SK-N-MC (cell line): ENCODE measurements at regions not wholly inside any gene's neighbourhood (a gene's known extent, or its start where the extent isn't known, plus 50 kb on each side); places are given as distances from the start of the nearest gene placed in this dataset.

Experiments used
- EZH2 ChIP-seq: fragments of 200-600 bp; sonication (generic); IDR thresholded peaks from one replicate; pipeline ENCODE4 v1.6.1; 2017; ENCODE audit warnings: antibody characterized with exemption
- POLR2AphosphoS5 ChIP-seq: IDR thresholded peaks from 2 replicates; pipeline ENCODE4 v1.6.1; 2012; ENCODE audit warnings: mild to moderate bottlenecking, low read depth, low read length, borderline replicate concordance

- TF ChIP-seq EZH2 (no peak), POLR2AphosphoS5 (no peak)
Observed at GRCh38 chr10:35739998-35740397, 97.9 kb upstream of the FZD8 start.
